Sciatic nerve (tissue), 2 donors: ENCODE measurements at regions not wholly inside any gene's neighbourhood (a gene's known extent, or its start where the extent isn't known, plus 50 kb on each side); places are given as distances from the start of the nearest gene placed in this dataset.
"Not testable (repeated sequence)": the region's sequence is repeated elsewhere in the genome, so short reads cannot be mapped to it uniquely, and the experiment has no call there.

ENCODE experiments used
- ATAC-seq: fragments of 200-7000 bp; cut with Tn5 transposase; one replicate; pipeline ENCODE4 v1.9.1; 2020; ENCODE audit warnings: mild to moderate bottlenecking, moderate library complexity
- DNase-seq: peaks from one replicate; pipeline ENCODE4 v3.0.0-alpha.2; 2020; ENCODE audit warnings: low spot score
- intact Hi-C: fragments of 100-400 bp; cut with DNase I; formaldehyde crosslinking; loops from one replicate; pipeline ENCODE4 v1.14.2; 2022
- donor health status: DM: no; HTN: no; CAD: no.
- donor health status: DM: no; HTN: no; CAD: no.

- ATAC-seq (no peak), DNase-seq (no peak)
- intact Hi-C loops, result no loop called here
Observed at GRCh38 chr7:86407291-86407690, 236.4 kb upstream of the GRM3 start.

- ATAC-seq, result no peak
- intact Hi-C loops, result no loop called here
- DNase-seq, result no peak
Observed at GRCh38 chr7:86391813-86392212, 251.9 kb upstream of the GRM3 start.

GRCh38 chr7:86375602-86376001 lies 268.1 kb upstream of the GRM3 start:
- intact Hi-C loops, DNase-seq, ATAC-seq: not testable (repeated sequence)

- no peak for DNase-seq
- intact Hi-C loops, result no loop called here
- no peak for ATAC-seq
Observed at GRCh38 chr7:86372262-86372661, 271.4 kb upstream of the GRM3 start.

- intact Hi-C loops, result no loop called here
- ATAC-seq (no peak), DNase-seq (no peak)
Observed at GRCh38 chr7:86366946-86367345, 276.8 kb upstream of the GRM3 start.

- ATAC-seq, DNase-seq, intact Hi-C loops: not testable (repeated sequence)
Observed at GRCh38 chr7:86340407-86340806, 303.3 kb upstream of the GRM3 start.

GRCh38 chr7:86339051-86339450 lies 304.7 kb upstream of the GRM3 start:
- intact Hi-C loops, result no loop called here
- ATAC-seq (no peak), DNase-seq (no peak)

GRCh38 chr7:86328801-86329433 lies 314.8 kb upstream of the GRM3 start:
- DNase-seq (no peak), ATAC-seq (no peak)
- intact Hi-C loops, result no loop called here

- ATAC-seq, result no peak
Observed at GRCh38 chr7:86326847-86327246, 316.9 kb upstream of the GRM3 start.

GRCh38 chr7:86320889-86321288 lies 322.8 kb upstream of the GRM3 start:
- no peak for DNase-seq
- intact Hi-C loops, result no loop called here
- ATAC-seq, result no peak

More at GRCh38 chr7:86326847-86327246, 316.9 kb upstream of the GRM3 start:
- intact Hi-C loops, result no loop called here
- DNase-seq, result no peak

GRCh38 chr7:86320341-86320740 lies 323.4 kb upstream of the GRM3 start:
- DNase-seq, result no peak
- intact Hi-C loops, result no loop called here
- no peak for ATAC-seq

- DNase-seq (no peak), ATAC-seq (no peak)
- intact Hi-C loops, result no loop called here
Observed at GRCh38 chr7:86313842-86314241, 329.9 kb upstream of the GRM3 start.

GRCh38 chr7:86301301-86301700 lies 342.4 kb upstream of the GRM3 start:
- intact Hi-C loops, result no loop called here
- no peak for ATAC-seq
- DNase-seq, result no peak

GRCh38 chr7:86295526-86295925 lies 348.2 kb upstream of the GRM3 start:
- DNase-seq, result no peak
- intact Hi-C loops, result no loop called here
- no peak for ATAC-seq

- DNase-seq (no peak), ATAC-seq (no peak)
- intact Hi-C loops, result no loop called here
Observed at GRCh38 chr7:86282014-86282682, 361.6 kb upstream of the GRM3 start.

- no peak for DNase-seq
- ATAC-seq, result no peak
- intact Hi-C loops, result no loop called here
Observed at GRCh38 chr7:86280150-86280549, 363.6 kb upstream of the GRM3 start.

- no peak for DNase-seq
- ATAC-seq, result no peak
- intact Hi-C loops, result no loop called here
Observed at GRCh38 chr7:86262781-86263180, 380.9 kb upstream of the GRM3 start.

- no peak for ATAC-seq
- no peak for DNase-seq
- intact Hi-C loops, result no loop called here
Observed at GRCh38 chr7:86257894-86258293, 385.8 kb upstream of the GRM3 start.

- DNase-seq, result no peak
- intact Hi-C loops, result no loop called here
- ATAC-seq, result no peak
Observed at GRCh38 chr7:86252406-86252805, 391.3 kb upstream of the GRM3 start.

GRCh38 chr7:86248977-86249376 lies 394.7 kb upstream of the GRM3 start:
- intact Hi-C loops, result no loop called here
- no peak for ATAC-seq
- DNase-seq, result no peak

GRCh38 chr7:86243171-86243570 lies 400.5 kb upstream of the GRM3 start:
- intact Hi-C loops, result no loop called here
- ATAC-seq (no peak), DNase-seq (no peak)
